T-helper 2 cell (primary cell): ENCODE measurements at regions not wholly inside any gene's neighbourhood (a gene's known extent, or its start where the extent isn't known, plus 50 kb on each side); places are given as distances from the start of the nearest gene placed in this dataset.
"Not testable (repeated sequence)": the region's sequence is repeated elsewhere in the genome, so short reads cannot be mapped to it uniquely, and the experiment has no call there.

Experiments used
- DNase-seq, 5 experiments: peaks; one replicate each; pipeline versions ENCODE4 v3.0.0 to v3.0.0-alpha.2; 2012 to 2022

GRCh38 chr1:111063595-111063994 lies 76.3 kb downstream of the DRAM2 start:
- DNase-seq, result no peak

- DNase-seq, result no peak
Observed at GRCh38 chr1:111062624-111063023, 77.3 kb downstream of the DRAM2 start.

- DNase-seq, result no peak
Observed at GRCh38 chr1:111062081-111062480, 77.8 kb downstream of the DRAM2 start.

GRCh38 chr1:111054656-111055055 lies 85.2 kb downstream of the DRAM2 start:
- DNase-seq, result no peak

GRCh38 chr1:111052246-111052645 lies 87.6 kb downstream of the DRAM2 start:
- DNase-seq, result no peak

- DNase-seq, result not testable (repeated sequence)
Observed at GRCh38 chr1:111048253-111048652, 84.5 kb upstream of the LRIF1 start.

GRCh38 chr1:111045033-111045722 lies 81.5 kb upstream of the LRIF1 start:
- DNase-seq, result no peak

GRCh38 chr1:111032295-111032897 lies 68.7 kb upstream of the LRIF1 start:
- DNase-seq, result peak in 2 of 5 experiments; percentile 16 to 43

- peak in 4 of 5 experiments; percentile 12 to 75 (median 20) for DNase-seq
Observed at GRCh38 chr1:111030590-111030989, 66.9 kb upstream of the LRIF1 start.

- DNase-seq, result no peak
Observed at GRCh38 chr1:111025109-111025508, 61.4 kb upstream of the LRIF1 start.

GRCh38 chr1:111015222-111015621 lies 51.5 kb upstream of the LRIF1 start:
- peak in 1 of 5 experiments; percentile 3 for DNase-seq
